Keratinocyte (primary cell): ENCODE measurements at regions not wholly inside any gene's neighbourhood (a gene's known extent, or its start where the extent isn't known, plus 50 kb on each side); places are given as distances from the start of the nearest gene placed in this dataset.

Experiments used
- DNase-seq: peaks from one replicate; pipeline ENCODE4 v3.0.0-alpha.2; 2011; ENCODE audit warnings: low read depth, missing footprints, low spot score
- FAIRE-seq: peaks from 2 replicates; lab custom pipeline; 2011; peaks lifted over from hg19 to GRCh38; lab: Jason Lieb, UNC
- H2AFZ ChIP-seq: 2 replicates; pipeline ENCODE4 v1.6.0; 2012; ENCODE audit warnings: low read length, control low read depth, inconsistent platforms; ENCODE audit not compliant: control insufficient read depth
- H3K27ac ChIP-seq: 2 replicates; pipeline ENCODE4 v1.5.1; 2011; ENCODE audit warnings: low read length; ENCODE audit not compliant: control insufficient read depth, insufficient read depth
- H3K27me3 ChIP-seq: 3 replicates; pipeline ENCODE4 v1.6.0; 2011; ENCODE audit warnings: low read length; ENCODE audit not compliant: control insufficient read depth, insufficient read depth; ENCODE audit errors: extremely low read depth
- H3K36me3 ChIP-seq, 2 experiments: 2 replicates in 1 of 2; 3 replicates in 1 of 2; pipeline ENCODE4 v1.5.1; 2011; ENCODE audit warnings: low read length in 2 of 2, mild to moderate bottlenecking in 1 of 2; ENCODE audit not compliant: control insufficient read depth in 2 of 2, insufficient read depth in 2 of 2; ENCODE audit errors: extremely low read depth in 1 of 2
- H3K4me1 ChIP-seq: 3 replicates; pipeline ENCODE4 v1.5.1; 2011; ENCODE audit warnings: low read length; ENCODE audit not compliant: control insufficient read depth, insufficient read depth; ENCODE audit errors: extremely low read depth
- H3K4me2 ChIP-seq: 3 replicates; pipeline ENCODE4 v1.6.0; 2011; ENCODE audit warnings: low read depth, low read length; ENCODE audit not compliant: control insufficient read depth, insufficient read depth; ENCODE audit errors: extremely low read depth
- H3K4me3 ChIP-seq, 3 experiments: fragments of 200-600 bp in 1 of 3; sonication (generic) in 1 of 3; 2 replicates in 2 of 3; 3 replicates in 1 of 3; pipeline ENCODE4 v1.5.1; 2011 to 2016; ENCODE audit warnings: low read length in 3 of 3, mild to moderate bottlenecking in 3 of 3, control low read depth in 2 of 3, inconsistent platforms in 1 of 3, low read depth in 1 of 3, mixed read lengths in 1 of 3, mixed run types in 1 of 3, moderate library complexity in 1 of 3; ENCODE audit not compliant: control insufficient read depth in 2 of 3, insufficient read depth in 2 of 3; ENCODE audit errors: extremely low read depth in 1 of 3
- H3K79me2 ChIP-seq: 2 replicates; pipeline ENCODE4 v1.6.0; 2012; ENCODE audit warnings: low read length; ENCODE audit not compliant: control insufficient read depth, insufficient read depth
- H3K9ac ChIP-seq: 3 replicates; pipeline ENCODE4 v1.6.0; 2011; ENCODE audit warnings: low read length; ENCODE audit not compliant: control insufficient read depth, insufficient read depth; ENCODE audit errors: extremely low read depth
- H3K9me1 ChIP-seq: 3 replicates; pipeline ENCODE4 v1.6.0; 2011; ENCODE audit warnings: low read length; ENCODE audit not compliant: control insufficient read depth, insufficient read depth; ENCODE audit errors: extremely low read depth
- H3K9me3 ChIP-seq: 2 replicates; pipeline ENCODE4 v1.5.1; 2012; ENCODE audit warnings: low read depth, low read length; ENCODE audit not compliant: control insufficient read depth
- H4K20me1 ChIP-seq: 3 replicates; pipeline ENCODE4 v1.6.0; 2011; ENCODE audit warnings: low read length; ENCODE audit not compliant: control insufficient read depth, insufficient read depth; ENCODE audit errors: extremely low read depth
- EZH2 ChIP-seq: IDR thresholded peaks from one replicate; pipeline ENCODE4 v1.6.1; 2012; ENCODE audit warnings: inconsistent platforms, mild to moderate bottlenecking, low read length, moderate library complexity
- dilution Hi-C: fragments of 300-500 bp; cut with MboI; formaldehyde crosslinking; loops from one replicate; pipeline ENCODE4 v1.7.0; 2020; ENCODE audit warnings: low sequenced_read_pairs; ENCODE audit not compliant: extremely low pct_ligation_motif_present
- TF ChIP-seq, protein P1 (sequence below), 3 experiments: IDR thresholded peaks in 1 of 3; conservative IDR thresholded peaks in 1 of 3; optimal IDR thresholded peaks in 1 of 3; 2 replicates in 2 of 3; 3 replicates in 1 of 3; pipeline versions ENCODE3 to v1.5.1; 2011; ENCODE audit warnings: low read length in 3 of 3, mild to moderate bottlenecking in 3 of 3, moderate library complexity in 2 of 3, control low read depth in 1 of 3, inconsistent platforms in 1 of 3; ENCODE audit not compliant: insufficient read depth in 2 of 3; ENCODE audit errors: extremely low read depth in 1 of 3

DNA sequence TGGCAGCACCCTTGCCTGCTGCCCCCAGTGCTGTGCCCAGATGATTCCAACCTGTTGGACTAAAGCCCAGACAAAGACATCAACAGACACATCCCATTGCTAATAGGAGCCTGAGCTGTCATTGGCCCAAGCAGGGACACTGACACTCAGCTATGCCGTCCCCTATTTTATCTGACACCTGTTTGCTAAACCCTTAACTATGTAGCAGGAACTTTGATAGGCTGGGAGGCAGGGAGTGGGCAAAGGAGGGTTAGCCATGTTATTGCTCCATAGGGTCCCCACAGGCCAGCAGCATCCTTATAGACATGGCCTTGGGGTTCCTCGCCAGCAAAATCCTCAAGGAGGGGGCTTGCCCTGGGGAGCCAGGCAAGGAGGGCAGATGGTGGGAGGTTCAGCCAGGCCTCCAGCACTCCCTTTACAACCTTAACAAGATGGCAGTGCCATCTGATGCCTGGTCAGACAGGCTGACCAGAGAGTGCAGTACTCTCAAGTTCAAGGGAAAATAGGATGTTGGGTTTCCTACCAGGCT lies 50.4 kb upstream of the CDKN2AIPNL start:
- no peak for FAIRE-seq
- TF ChIP-seq EZH2, result no peak
- TF ChIP-seq, protein P1, sequence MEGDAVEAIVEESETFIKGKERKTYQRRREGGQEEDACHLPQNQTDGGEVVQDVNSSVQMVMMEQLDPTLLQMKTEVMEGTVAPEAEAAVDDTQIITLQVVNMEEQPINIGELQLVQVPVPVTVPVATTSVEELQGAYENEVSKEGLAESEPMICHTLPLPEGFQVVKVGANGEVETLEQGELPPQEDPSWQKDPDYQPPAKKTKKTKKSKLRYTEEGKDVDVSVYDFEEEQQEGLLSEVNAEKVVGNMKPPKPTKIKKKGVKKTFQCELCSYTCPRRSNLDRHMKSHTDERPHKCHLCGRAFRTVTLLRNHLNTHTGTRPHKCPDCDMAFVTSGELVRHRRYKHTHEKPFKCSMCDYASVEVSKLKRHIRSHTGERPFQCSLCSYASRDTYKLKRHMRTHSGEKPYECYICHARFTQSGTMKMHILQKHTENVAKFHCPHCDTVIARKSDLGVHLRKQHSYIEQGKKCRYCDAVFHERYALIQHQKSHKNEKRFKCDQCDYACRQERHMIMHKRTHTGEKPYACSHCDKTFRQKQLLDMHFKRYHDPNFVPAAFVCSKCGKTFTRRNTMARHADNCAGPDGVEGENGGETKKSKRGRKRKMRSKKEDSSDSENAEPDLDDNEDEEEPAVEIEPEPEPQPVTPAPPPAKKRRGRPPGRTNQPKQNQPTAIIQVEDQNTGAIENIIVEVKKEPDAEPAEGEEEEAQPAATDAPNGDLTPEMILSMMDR (optimal IDR thresholded peaks at IDR 0.05 in 1 of 3, IDR thresholded peaks at IDR 0.05 in 1 of 3, conservative IDR thresholded peaks at IDR 0.05 in 1 of 3; ENCODE audit: extremely low read depth in 1 of 3, insufficient read depth in 2 of 3, low read length in 3 of 3), result no peak
- dilution Hi-C loops, result no loop called here

More for the DNA sequence above, 50.4 kb upstream of the CDKN2AIPNL start:
- peaks cover 25% of the 10 kb centered on the region for H3K4me1 ChIP-seq
- no peak overlapping the region for H3K4me3 ChIP-seq
- H3K9me3 ChIP-seq, result no peaks in the 10 kb centered on the region
- H3K27ac ChIP-seq, result no peak overlapping the region
- no peak overlapping the region for H3K9ac ChIP-seq
- H3K9me1 ChIP-seq, result peaks cover 4% of the 10 kb centered on the region
- H3K4me2 ChIP-seq, result no peak overlapping the region
- H3K36me3 ChIP-seq, result no peaks in the 10 kb centered on the region
- H3K27me3 ChIP-seq, result no peaks in the 10 kb centered on the region
- DNase-seq, result no peak
- no peaks in the 10 kb centered on the region for H4K20me1 ChIP-seq
- no peaks in the 10 kb centered on the region for H3K79me2 ChIP-seq
- H2AFZ ChIP-seq, result no peak overlapping the region
